Ovary (tissue), 3 donors: ENCODE measurements at regions not wholly inside any gene's neighbourhood (a gene's known extent, or its start where the extent isn't known, plus 50 kb on each side); places are given as distances from the start of the nearest gene placed in this dataset.

ENCODE experiments used
- EP300 ChIP-seq: sonication (generic); formaldehyde crosslinking; IDR thresholded peaks from one replicate; pipeline ENCODE4 v1.6.1; 2017; ENCODE audit warnings: antibody characterized with exemption
- POLR2A ChIP-seq: fragments of 450-650 bp; IDR thresholded peaks from one replicate; pipeline ENCODE4 v1.6.1; 2017; ENCODE audit warnings: antibody characterized with exemption, mild to moderate bottlenecking, moderate library complexity
- TF ChIP-seq, protein P1 (sequence below), 3 donors: fragments of 450-650 bp in 2 of 3; fragments of 200-600 bp in 1 of 3; IDR thresholded peaks; one replicate each; pipeline versions ENCODE4 v1.5.1 to v1.8.0; 2016 to 2022; ENCODE audit warnings: antibody characterized with exemption in 3 of 3, mild to moderate bottlenecking in 1 of 3
- donor health status: DM: no; HTN: no; CAD: no.

DNA sequence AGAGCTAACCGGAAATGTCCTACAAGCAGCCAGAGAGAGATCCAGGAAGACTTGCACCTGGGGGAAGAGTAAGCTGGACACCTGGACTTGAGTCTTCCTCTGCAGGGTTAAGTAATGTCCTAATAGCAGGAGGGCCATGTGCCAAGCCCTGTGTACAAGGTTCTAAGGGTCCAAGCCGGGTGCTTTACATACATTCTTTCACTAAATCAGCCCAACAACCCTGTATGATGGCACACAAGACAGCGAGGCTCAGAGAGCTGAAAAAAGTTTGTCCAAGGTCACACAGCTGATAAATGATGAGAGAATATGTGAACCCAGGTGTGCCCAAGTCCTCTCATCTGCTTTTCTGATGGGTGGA is 215.1 kb upstream of the CDYL start:
- TF ChIP-seq, protein P1, sequence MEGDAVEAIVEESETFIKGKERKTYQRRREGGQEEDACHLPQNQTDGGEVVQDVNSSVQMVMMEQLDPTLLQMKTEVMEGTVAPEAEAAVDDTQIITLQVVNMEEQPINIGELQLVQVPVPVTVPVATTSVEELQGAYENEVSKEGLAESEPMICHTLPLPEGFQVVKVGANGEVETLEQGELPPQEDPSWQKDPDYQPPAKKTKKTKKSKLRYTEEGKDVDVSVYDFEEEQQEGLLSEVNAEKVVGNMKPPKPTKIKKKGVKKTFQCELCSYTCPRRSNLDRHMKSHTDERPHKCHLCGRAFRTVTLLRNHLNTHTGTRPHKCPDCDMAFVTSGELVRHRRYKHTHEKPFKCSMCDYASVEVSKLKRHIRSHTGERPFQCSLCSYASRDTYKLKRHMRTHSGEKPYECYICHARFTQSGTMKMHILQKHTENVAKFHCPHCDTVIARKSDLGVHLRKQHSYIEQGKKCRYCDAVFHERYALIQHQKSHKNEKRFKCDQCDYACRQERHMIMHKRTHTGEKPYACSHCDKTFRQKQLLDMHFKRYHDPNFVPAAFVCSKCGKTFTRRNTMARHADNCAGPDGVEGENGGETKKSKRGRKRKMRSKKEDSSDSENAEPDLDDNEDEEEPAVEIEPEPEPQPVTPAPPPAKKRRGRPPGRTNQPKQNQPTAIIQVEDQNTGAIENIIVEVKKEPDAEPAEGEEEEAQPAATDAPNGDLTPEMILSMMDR (IDR thresholded peaks at IDR 0.05): no peak
- no peak for TF ChIP-seq POLR2A
- TF ChIP-seq EP300: no peak
